A673 (cell line): ENCODE measurements at regions not wholly inside any gene's neighbourhood (a gene's known extent, or its start where the extent isn't known, plus 50 kb on each side); places are given as distances from the start of the nearest gene placed in this dataset.

Experiments
- EZH2 ChIP-seq: fragments of 200-600 bp; sonication (generic); IDR thresholded peaks from 2 replicates; pipeline ENCODE4 v1.6.1; 2017; ENCODE audit warnings: borderline replicate concordance, low read depth, mild to moderate bottlenecking, mixed read lengths, antibody characterized with exemption, low read length; ENCODE audit not compliant: poor library complexity, severe bottlenecking
- TF ChIP-seq, protein P1 (sequence below): fragments of 300-800, 200-600 bp; sonication (generic); conservative IDR thresholded peaks from 2 replicates; pipeline ENCODE4 v1.5.1; 2017; ENCODE audit warnings: low read depth, mild to moderate bottlenecking, antibody characterized with exemption, low read length, moderate library complexity, mixed read lengths

DNA sequence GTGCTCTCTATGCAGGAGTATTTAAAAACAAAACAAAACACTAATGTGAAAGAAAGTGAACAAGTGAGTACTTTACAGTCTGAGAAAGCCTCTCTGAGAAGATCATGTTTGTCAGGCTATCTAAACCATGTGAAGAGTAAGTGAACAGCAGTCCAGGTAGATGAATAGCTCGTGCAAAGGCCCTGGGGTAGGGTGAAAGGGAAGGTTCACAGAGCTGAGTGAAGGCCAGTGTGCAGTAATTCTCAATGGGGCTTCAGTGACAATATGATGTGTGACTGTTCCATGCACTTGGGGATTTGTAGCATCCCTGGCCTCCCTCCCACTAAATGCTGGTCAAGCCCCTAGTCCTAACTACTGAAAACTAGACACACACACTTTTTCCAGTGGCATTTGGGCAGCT, 488.9 kb upstream of the JARID2 start:
- TF ChIP-seq, protein P1, sequence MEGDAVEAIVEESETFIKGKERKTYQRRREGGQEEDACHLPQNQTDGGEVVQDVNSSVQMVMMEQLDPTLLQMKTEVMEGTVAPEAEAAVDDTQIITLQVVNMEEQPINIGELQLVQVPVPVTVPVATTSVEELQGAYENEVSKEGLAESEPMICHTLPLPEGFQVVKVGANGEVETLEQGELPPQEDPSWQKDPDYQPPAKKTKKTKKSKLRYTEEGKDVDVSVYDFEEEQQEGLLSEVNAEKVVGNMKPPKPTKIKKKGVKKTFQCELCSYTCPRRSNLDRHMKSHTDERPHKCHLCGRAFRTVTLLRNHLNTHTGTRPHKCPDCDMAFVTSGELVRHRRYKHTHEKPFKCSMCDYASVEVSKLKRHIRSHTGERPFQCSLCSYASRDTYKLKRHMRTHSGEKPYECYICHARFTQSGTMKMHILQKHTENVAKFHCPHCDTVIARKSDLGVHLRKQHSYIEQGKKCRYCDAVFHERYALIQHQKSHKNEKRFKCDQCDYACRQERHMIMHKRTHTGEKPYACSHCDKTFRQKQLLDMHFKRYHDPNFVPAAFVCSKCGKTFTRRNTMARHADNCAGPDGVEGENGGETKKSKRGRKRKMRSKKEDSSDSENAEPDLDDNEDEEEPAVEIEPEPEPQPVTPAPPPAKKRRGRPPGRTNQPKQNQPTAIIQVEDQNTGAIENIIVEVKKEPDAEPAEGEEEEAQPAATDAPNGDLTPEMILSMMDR = no peak
- no peak for TF ChIP-seq EZH2
